HCT116 (cell line): ENCODE measurements at regions not wholly inside any gene's neighbourhood (a gene's known extent, or its start where the extent isn't known, plus 50 kb on each side); places are given as distances from the start of the nearest gene placed in this dataset.

ENCODE experiments used
- CTCF ChIP-seq, 3 experiments: fragments of 200-600 bp in 1 of 3; sonication (generic) in 1 of 3; IDR thresholded peaks in 2 of 3; conservative IDR thresholded peaks in 1 of 3; 2 replicates each; pipeline ENCODE4 v1.5.1; 2012 to 2017; ENCODE audit warnings: low read depth in 2 of 3, low read length in 2 of 3, antibody characterized with exemption in 1 of 3, borderline replicate concordance in 1 of 3, control low read depth in 1 of 3, mild to moderate bottlenecking in 1 of 3, mixed read lengths in 1 of 3, mixed run types in 1 of 3, moderate library complexity in 1 of 3; ENCODE audit not compliant: insufficient read depth in 1 of 3
- EGR1 ChIP-seq: IDR thresholded peaks from 2 replicates; pipeline ENCODE4 v1.6.1; 2012; ENCODE audit warnings: low read depth
- EZH2 ChIP-seq: fragments of 200-600 bp; sonication (generic); IDR thresholded peaks from 2 replicates; pipeline ENCODE4 v1.6.1; 2017; ENCODE audit warnings: antibody characterized with exemption, mixed run types
- EZH2phosphoT487 ChIP-seq: fragments of 200-600 bp; IDR thresholded peaks from 2 replicates; pipeline ENCODE4 v1.6.1; 2018; ENCODE audit warnings: antibody characterized with exemption, borderline replicate concordance
- MAX ChIP-seq: IDR thresholded peaks from 2 replicates; pipeline ENCODE4 v1.6.1; 2012
- POLR2A ChIP-seq: IDR thresholded peaks from 2 replicates; pipeline ENCODE4 v1.7.0; 2011; ENCODE audit warnings: borderline replicate concordance; ENCODE audit not compliant: insufficient read depth, insufficient read length; ENCODE audit errors: extremely low read depth
- POLR2AphosphoS5 ChIP-seq: IDR thresholded peaks from 2 replicates; pipeline ENCODE4 v1.6.1; 2011; ENCODE audit warnings: mild to moderate bottlenecking, low read depth, low read length, moderate library complexity
- RAD21 ChIP-seq: IDR thresholded peaks from 2 replicates; pipeline ENCODE4 v1.6.1; 2012; ENCODE audit warnings: low read depth, mild to moderate bottlenecking
- REST ChIP-seq: IDR thresholded peaks from 2 replicates; pipeline ENCODE4 v1.6.1; 2012; ENCODE audit warnings: low read depth
- SP1 ChIP-seq: IDR thresholded peaks from 2 replicates; pipeline ENCODE4 v1.6.1; 2012; ENCODE audit warnings: low read depth
- YY1 ChIP-seq: IDR thresholded peaks from 2 replicates; pipeline ENCODE4 v1.6.1; 2011; ENCODE audit warnings: low read length, low read depth, moderate library complexity, mild to moderate bottlenecking; ENCODE audit not compliant: insufficient replicate concordance; ENCODE audit errors: extremely low read depth

- TF ChIP-seq REST (no peak), CTCF (IDR thresholded peaks at IDR 0.05 in 2 of 3, conservative IDR thresholded peaks at IDR 0.05 in 1 of 3; ENCODE audit: borderline replicate concordance in 1 of 3, insufficient read depth in 1 of 3, low read depth in 2 of 3, low read length in 2 of 3) (no peak), YY1 (no peak), SP1 (no peak), POLR2A (no peak), POLR2AphosphoS5 (no peak), EGR1 (no peak), MAX (no peak), RAD21 (no peak), EZH2phosphoT487 (no peak), EZH2 (no peak)
Measured at GRCh38 chr7:57245206-57245605, 113.0 kb upstream of the ZNF479 start.
